AG04450 (cell line): ENCODE measurements at regions not wholly inside any gene's neighbourhood (a gene's known extent, or its start where the extent isn't known, plus 50 kb on each side); places are given as distances from the start of the nearest gene placed in this dataset.

Experiments
- CTCF ChIA-PET: fragments of 300-600, 350-600 bp; formaldehyde crosslinking; extraction: SDS; loops from one replicate; lab custom pipeline; 2022; ENCODE audit warnings: antibody characterized with exemption, inconsistent platforms; lab: Charles Lee
- POLR2A ChIA-PET: fragments of 350-600 bp; formaldehyde crosslinking; extraction: SDS; loops from one replicate; lab custom pipeline; 2021; ENCODE audit warnings: antibody characterized with exemption, inconsistent platforms; lab: Yijun Ruan, JAX
- DNase-seq: peaks from one replicate; pipeline ENCODE4 v3.0.0-alpha.2; 2011; ENCODE audit warnings: low read depth, low spot score
- H3K27ac ChIP-seq: one replicate; pipeline ENCODE4 v1.5.1; 2012; ENCODE audit warnings: low read depth, low read length, control low read depth
- H3K27me3 ChIP-seq: one replicate; pipeline ENCODE4 v1.6.0; 2012; ENCODE audit warnings: low read length; ENCODE audit not compliant: control insufficient read depth, insufficient read depth
- H3K4me3 ChIP-seq: 2 replicates; pipeline ENCODE4 v1.5.1; 2011; ENCODE audit warnings: mild to moderate bottlenecking, low read depth, low read length, control low read depth
- H3K9me3 ChIP-seq: 2 replicates; pipeline ENCODE4 v1.5.1; 2012; ENCODE audit warnings: low read length; ENCODE audit not compliant: control insufficient read depth, insufficient read depth
- CTCF ChIP-seq: IDR thresholded peaks from 2 replicates; pipeline ENCODE4 v1.5.1; 2011; ENCODE audit warnings: low read depth, low read length, control low read depth, inconsistent platforms

GRCh38 chr6:156420172-156420993 is 356.8 kb upstream of the ARID1B start:
- Histone ChIP-seq H3K27me3 (no peaks in the 10 kb centered on the region), H3K27ac (no peak overlapping the region), H3K9me3 (peaks cover 17% of the 10 kb centered on the region), H3K4me3 (no peak overlapping the region)
- CTCF ChIA-PET: no interaction called here
- no peak for TF ChIP-seq CTCF
- POLR2A ChIA-PET: no interaction called here
- DNase-seq: no peak

GRCh38 chr6:156419594-156419993 is 357.6 kb upstream of the ARID1B start:
- no peak overlapping the region for H3K4me3 ChIP-seq
- ChIA-PET POLR2A (no interaction called here), CTCF (no interaction called here)
- H3K9me3 ChIP-seq: peaks cover 17% of the 10 kb centered on the region
- no peak for DNase-seq
- no peak overlapping the region for H3K27ac ChIP-seq
- no peak for TF ChIP-seq CTCF
- H3K27me3 ChIP-seq: no peaks in the 10 kb centered on the region

GRCh38 chr6:156418253-156418652 is 358.9 kb upstream of the ARID1B start:
- Histone ChIP-seq H3K27ac (no peak overlapping the region), H3K27me3 (no peaks in the 10 kb centered on the region), H3K4me3 (no peak overlapping the region), H3K9me3 (peaks cover 17% of the 10 kb centered on the region)
- POLR2A ChIA-PET: no interaction called here
- DNase-seq: no peak
- TF ChIP-seq CTCF: no peak
- CTCF ChIA-PET: no interaction called here

- no peak for DNase-seq
- CTCF ChIA-PET: no interaction called here
- POLR2A ChIA-PET: no interaction called here
- Histone ChIP-seq H3K27ac (no peak overlapping the region), H3K27me3 (no peaks in the 10 kb centered on the region), H3K9me3 (peaks cover 5% of the 10 kb centered on the region), H3K4me3 (no peak overlapping the region)
- peak; percentile 39 for TF ChIP-seq CTCF
Measured at GRCh38 chr6:156416391-156416790, 360.8 kb upstream of the ARID1B start.

GRCh38 chr6:156413154-156413553 is 364.0 kb upstream of the ARID1B start:
- no peaks in the 10 kb centered on the region for H3K27me3 ChIP-seq
- ChIA-PET CTCF (no interaction called here), POLR2A (no interaction called here)
- H3K4me3 ChIP-seq: no peak overlapping the region
- H3K27ac ChIP-seq: no peak overlapping the region
- H3K9me3 ChIP-seq: no peaks in the 10 kb centered on the region
- no peak for DNase-seq
- TF ChIP-seq CTCF: no peak
